H1 (cell line): ENCODE measurements at regions not wholly inside any gene's neighbourhood (a gene's known extent, or its start where the extent isn't known, plus 50 kb on each side); places are given as distances from the start of the nearest gene placed in this dataset.

ENCODE experiments used
- CTCF ChIA-PET: fragments of 300-600 bp; sonication (Branson Sonifier 250); formaldehyde crosslinking; loops from one replicate; lab custom pipeline; 2021; ENCODE audit not compliant: partially characterized antibody; lab: Charles Lee
- POLR2A ChIA-PET: fragments of 300-600 bp; sonication (Branson Sonifier 250); formaldehyde crosslinking; loops from one replicate; lab custom pipeline; 2021; ENCODE audit warnings: inconsistent platforms; ENCODE audit not compliant: partially characterized antibody; lab: Charles Lee
- DNase-seq, 2 experiments: peaks; one replicate each; pipeline versions ENCODE4 v3.0.0 to v3.0.0-alpha.2; 2010 to 2022; ENCODE audit warnings: low spot score in 2 of 2, low read depth in 1 of 2, mixed read lengths in 1 of 2
- FAIRE-seq: peaks from 2 replicates; lab custom pipeline; 2011; peaks lifted over from hg19 to GRCh38; lab: Jason Lieb, UNC
- H2AFZ ChIP-seq: 2 replicates; pipeline ENCODE4 v1.8.1; 2012; ENCODE audit warnings: low read length, inconsistent platforms
- H2AK5ac ChIP-seq: 2 replicates; pipeline ENCODE4 v1.6.1; 2013; ENCODE audit warnings: low read depth, low read length
- H2BK120ac ChIP-seq: replicated peaks from 2 replicates; pipeline ENCODE3; 2013; ENCODE audit warnings: low read depth, low read length, inconsistent platforms
- H2BK12ac ChIP-seq: 2 replicates; pipeline ENCODE4 v1.6.1; 2013; ENCODE audit warnings: low read depth, low read length
- H2BK15ac ChIP-seq: 2 replicates; pipeline ENCODE4 v1.6.1; 2013; ENCODE audit warnings: low read length
- H2BK20ac ChIP-seq: 2 replicates; pipeline ENCODE4 v1.6.1; 2013; ENCODE audit warnings: low read length
- H2BK5ac ChIP-seq: 2 replicates; pipeline ENCODE4 v1.6.1; 2013; ENCODE audit warnings: low read depth, low read length
- H3K14ac ChIP-seq: 2 replicates; pipeline ENCODE4 v1.6.1; 2013; ENCODE audit warnings: inconsistent platforms; ENCODE audit not compliant: insufficient read length
- H3K18ac ChIP-seq: 2 replicates; pipeline ENCODE4 v1.6.1; 2013; ENCODE audit warnings: low read length; ENCODE audit errors: extremely low read depth
- H3K23ac ChIP-seq: 2 replicates; pipeline ENCODE4 v1.6.1; 2013; ENCODE audit warnings: inconsistent platforms; ENCODE audit not compliant: insufficient read length
- H3K23me2 ChIP-seq: 2 replicates; pipeline ENCODE4 v1.6.1; 2013; ENCODE audit warnings: low read depth, low read length
- H3K27ac ChIP-seq: 2 replicates; pipeline ENCODE4 v1.6.1; 2011; ENCODE audit warnings: low read depth, low read length, inconsistent platforms
- H3K27me3 ChIP-seq, 4 experiments: replicated peaks in 1 of 4; 1 replicate in 1 of 4; 2 replicates in 3 of 4; pipeline versions ENCODE4 v1.6.1 to v1.8.1; 2011 to 2013; ENCODE audit warnings: low read length in 3 of 4, mild to moderate bottlenecking in 3 of 4, inconsistent platforms in 2 of 4, mixed read lengths in 2 of 4, moderate library complexity in 1 of 4; ENCODE audit not compliant: control insufficient read depth in 3 of 4, insufficient read depth in 3 of 4; ENCODE audit errors: extremely low read depth in 1 of 4
- H3K36me3 ChIP-seq, 4 experiments: 2 replicates each; pipeline versions ENCODE4 v1.6.1 to v1.8.1; 2011 to 2013; ENCODE audit warnings: mild to moderate bottlenecking in 4 of 4, low read length in 3 of 4, moderate library complexity in 2 of 4, control low read depth in 1 of 4, inconsistent platforms in 1 of 4; ENCODE audit not compliant: insufficient read depth in 4 of 4, control insufficient read depth in 2 of 4
- H3K4ac ChIP-seq: replicated peaks from 2 replicates; pipeline ENCODE3; 2013; ENCODE audit warnings: low read length, low read depth, mixed read lengths, inconsistent platforms; ENCODE audit not compliant: insufficient read length
- H3K4me1 ChIP-seq, 4 experiments: replicated peaks in 1 of 4; 1 replicate in 1 of 4; 2 replicates in 3 of 4; pipeline versions ENCODE4 v1.6.1 to v1.8.1; 2011 to 2013; ENCODE audit warnings: low read length in 3 of 4, inconsistent platforms in 2 of 4, mixed read lengths in 1 of 4; ENCODE audit not compliant: insufficient read depth in 4 of 4, control insufficient read depth in 3 of 4
- H3K4me2 ChIP-seq, 2 experiments: 2 replicates each; pipeline versions ENCODE4 v1.6.1 to v1.8.1; 2011 to 2013; ENCODE audit warnings: low read depth in 2 of 2, low read length in 2 of 2, control low read depth in 1 of 2, inconsistent platforms in 1 of 2, mild to moderate bottlenecking in 1 of 2; ENCODE audit not compliant: insufficient read depth in 1 of 2
- H3K4me3 ChIP-seq, 4 experiments: fragments of 200-600, 300-600 bp in 1 of 4; sonication (generic), shearing (Covaris generic), sonication (Bioruptor Twin) in 1 of 4; 2 replicates each; pipeline versions ENCODE4 v1.5.1 to v1.8.1; 2011 to 2016; ENCODE audit warnings: low read length in 4 of 4, low read depth in 3 of 4, control low read depth in 2 of 4, inconsistent platforms in 2 of 4, mild to moderate bottlenecking in 2 of 4, mixed read lengths in 1 of 4, moderate library complexity in 1 of 4; ENCODE audit not compliant: insufficient read depth in 2 of 4; ENCODE audit errors: extremely low read depth in 1 of 4
- H3K56ac ChIP-seq: replicated peaks from 2 replicates; pipeline ENCODE3; 2013; ENCODE audit warnings: low read depth, mild to moderate bottlenecking, mixed read lengths, low read length, inconsistent platforms; ENCODE audit not compliant: insufficient read length
- H3K79me1 ChIP-seq: 2 replicates; pipeline ENCODE4 v1.6.1; 2013; ENCODE audit warnings: low read depth, low read length, control low read depth
- H3K79me2 ChIP-seq, 2 experiments: 2 replicates each; pipeline versions ENCODE4 v1.6.1 to v1.8.1; 2012 to 2013; ENCODE audit warnings: low read length in 2 of 2, mild to moderate bottlenecking in 2 of 2, inconsistent platforms in 1 of 2; ENCODE audit not compliant: insufficient read depth in 2 of 2, control insufficient read depth in 1 of 2
- H3K9ac ChIP-seq, 4 experiments: replicated peaks in 1 of 4; 1 replicate in 1 of 4; 2 replicates in 3 of 4; pipeline versions ENCODE4 v1.6.1 to v1.8.1; 2011 to 2013; ENCODE audit warnings: low read depth in 3 of 4, low read length in 3 of 4, control low read depth in 2 of 4, mild to moderate bottlenecking in 2 of 4, moderate library complexity in 2 of 4, inconsistent platforms in 1 of 4; ENCODE audit errors: extremely low read depth in 1 of 4
- H3K9me3 ChIP-seq, 2 experiments: 2 replicates each; pipeline versions ENCODE4 v1.6.1 to v1.8.1; 2012 to 2013; ENCODE audit warnings: mild to moderate bottlenecking in 2 of 2, moderate library complexity in 2 of 2, control low read depth in 1 of 2, inconsistent platforms in 1 of 2, low read depth in 1 of 2, low read length in 1 of 2, mixed read lengths in 1 of 2; ENCODE audit not compliant: insufficient read depth in 2 of 2
- H4K20me1 ChIP-seq, 2 experiments: replicated peaks in 1 of 2; 2 replicates each; pipeline versions ENCODE3 to v1.8.1; 2011 to 2013; ENCODE audit warnings: inconsistent platforms in 2 of 2, low read length in 2 of 2, mild to moderate bottlenecking in 1 of 2; ENCODE audit not compliant: insufficient read depth in 2 of 2, control insufficient read depth in 1 of 2
- H4K5ac ChIP-seq: 2 replicates; pipeline ENCODE4 v1.6.1; 2013; ENCODE audit warnings: low read length, low read depth, mixed read lengths, inconsistent platforms; ENCODE audit not compliant: insufficient read length
- H4K8ac ChIP-seq: 2 replicates; pipeline ENCODE4 v1.8.0; 2013; ENCODE audit warnings: mild to moderate bottlenecking, moderate library complexity, low read length, inconsistent platforms; ENCODE audit not compliant: insufficient read depth; ENCODE audit errors: extremely low read depth
- H4K91ac ChIP-seq: replicated peaks from 2 replicates; pipeline ENCODE3; 2013; ENCODE audit warnings: low read length, mixed read lengths, inconsistent platforms; ENCODE audit not compliant: insufficient read length
- BRCA1 ChIP-seq: IDR thresholded peaks from 2 replicates; pipeline ENCODE4 v1.6.1; 2012; ENCODE audit warnings: low read depth, low read length, improper control_type of control experiment
- CEBPB ChIP-seq: IDR thresholded peaks from 2 replicates; pipeline ENCODE4 v1.6.1; 2012; ENCODE audit warnings: low read depth, low read length
- CREB1 ChIP-seq: IDR thresholded peaks from 2 replicates; pipeline ENCODE4 v1.6.1; 2012; ENCODE audit warnings: inconsistent platforms
- NANOG ChIP-seq: IDR thresholded peaks from 2 replicates; pipeline ENCODE4 v1.6.1; 2011; ENCODE audit warnings: low read length, low read depth, mild to moderate bottlenecking, inconsistent platforms; ENCODE audit not compliant: insufficient read depth, poor library complexity, severe bottlenecking
- NRF1 ChIP-seq: IDR thresholded peaks from 2 replicates; pipeline ENCODE4 v1.6.1; 2011; ENCODE audit warnings: mild to moderate bottlenecking, low read depth, low read length, improper control_type of control experiment
- PHF8 ChIP-seq: fragments of 200-600 bp; sonication (generic); conservative IDR thresholded peaks from 2 replicates; pipeline ENCODE4 v1.7.1; 2012; ENCODE audit warnings: low read depth, mild to moderate bottlenecking, inconsistent platforms, low read length, moderate library complexity
- RBBP5 ChIP-seq: IDR thresholded peaks from 2 replicates; pipeline ENCODE4 v1.7.1; 2012; ENCODE audit warnings: low read depth, mild to moderate bottlenecking, inconsistent platforms, low read length, moderate library complexity, borderline replicate concordance
- RFX5 ChIP-seq: IDR thresholded peaks from 2 replicates; pipeline ENCODE4 v1.6.1; 2011; ENCODE audit warnings: low read depth, low read length, improper control_type of control experiment, borderline replicate concordance
- SP1 ChIP-seq: IDR thresholded peaks from 2 replicates; pipeline ENCODE4 v1.6.1; 2011; ENCODE audit warnings: low read depth, low read length
- SRF ChIP-seq: IDR thresholded peaks from 2 replicates; pipeline ENCODE4 v1.6.1; 2011; ENCODE audit warnings: mild to moderate bottlenecking, low read depth, low read length, moderate library complexity
- TAF1 ChIP-seq: IDR thresholded peaks from 2 replicates; pipeline ENCODE4 v1.6.1; 2011; ENCODE audit warnings: mild to moderate bottlenecking, low read depth, low read length
- TAF7 ChIP-seq: optimal IDR thresholded peaks from 2 replicates; pipeline ENCODE3; 2011; ENCODE audit warnings: low read depth, mild to moderate bottlenecking, inconsistent platforms, low read length, moderate library complexity, borderline replicate concordance
- WGBS, 2 experiments: shearing (Covaris generic) in 1 of 2; methylation state at CpG; one replicate each; pipeline versions ENCODE4 v1.1.6 to v1.1.7; 2013 to 2015; ENCODE audit warnings: low lambda C conversion rate in 2 of 2, mixed read lengths in 2 of 2, inconsistent platforms in 1 of 2, low coverage in 1 of 2, missing lambda C conversion rate in 1 of 2; ENCODE audit not compliant: insufficient replicate concordance in 2 of 2, insufficient coverage in 1 of 2, insufficient read length in 1 of 2; ENCODE audit errors: extremely low coverage in 1 of 2, missing lambda C conversion rate in 1 of 2; 5-methylcytosine and 5-hydroxymethylcytosine counted together

DNA sequence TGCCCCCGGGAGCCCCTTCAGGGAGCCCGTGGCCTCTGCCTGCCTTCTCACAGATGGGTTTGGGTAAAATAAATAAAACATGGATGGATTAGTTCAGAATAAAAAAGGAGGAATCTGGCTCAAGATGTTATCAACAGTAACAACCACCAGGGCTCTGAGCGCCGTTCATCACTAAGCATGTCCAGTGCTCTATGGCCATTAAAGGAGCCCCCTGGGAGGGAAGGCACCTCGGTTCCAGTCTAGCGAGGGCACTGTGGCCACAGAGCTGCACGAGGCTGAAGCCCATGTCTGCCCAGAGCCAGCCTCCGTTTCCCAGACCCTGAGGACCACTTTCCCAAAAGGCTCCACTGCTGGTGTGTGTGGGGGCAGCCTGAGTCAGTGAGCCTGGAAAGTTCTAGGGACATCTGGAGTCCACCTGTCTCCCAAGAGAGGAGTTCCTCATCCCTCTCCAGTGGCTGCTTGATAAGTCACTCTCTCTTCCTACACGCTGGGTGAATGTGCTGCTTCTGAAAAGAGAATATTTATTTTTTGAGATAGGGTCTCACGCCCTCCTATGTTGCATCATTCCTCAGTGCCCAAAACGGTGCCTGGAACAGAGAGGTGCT is 614.6 kb downstream of the TBC1D22A start:
- H3K14ac ChIP-seq: no peak overlapping the region
- H4K8ac ChIP-seq: no peak overlapping the region
- DNase-seq: no peak
- no peak overlapping the region for H3K27ac ChIP-seq
- no peak overlapping the region for H3K4me2 ChIP-seq
- WGBS, 2 experiments: 72% methylated on average over 11 of the region's 11 CpGs; no CpG with 5 or more reads in 1 of the 2 experiments
- H3K79me1 ChIP-seq: no peaks in the 10 kb centered on the region
- no peaks in the 10 kb centered on the region for H4K20me1 ChIP-seq
- no peak overlapping the region for H3K23ac ChIP-seq
- no peak overlapping the region for H2BK15ac ChIP-seq
- TF ChIP-seq TAF1: no peak
- TF ChIP-seq NANOG: no peak
- TF ChIP-seq RFX5: no peak
- TF ChIP-seq BRCA1: no peak
- TF ChIP-seq RBBP5: no peak
- no peak for TF ChIP-seq SP1
- TF ChIP-seq PHF8: no peak
- no peak for TF ChIP-seq NRF1
- no peak for TF ChIP-seq CEBPB
- no peak for TF ChIP-seq TAF7
- no peak for TF ChIP-seq SRF
- no peak for TF ChIP-seq CREB1
- TF ChIP-seq, all 59 proteins: peak for 0
- H2AK5ac ChIP-seq: no peak overlapping the region
- H3K27me3 ChIP-seq: no peaks in the 10 kb centered on the region
- no peak overlapping the region for H3K56ac ChIP-seq
- H3K4me1 ChIP-seq: no peaks in the 10 kb centered on the region
- peaks cover 64 to 92% of the 10 kb centered on the region in 2 experiments for H3K9me3 ChIP-seq
- no peak overlapping the region for H3K18ac ChIP-seq
- no peaks in the 10 kb centered on the region for H3K36me3 ChIP-seq
- no peak overlapping the region for H2BK5ac ChIP-seq
- H4K91ac ChIP-seq: no peak overlapping the region
- no peak for FAIRE-seq
- H2BK120ac ChIP-seq: no peak overlapping the region
- H2AFZ ChIP-seq: no peak overlapping the region
- H3K4ac ChIP-seq: no peak overlapping the region
- CTCF ChIA-PET: no interaction called here
- no peaks in the 10 kb centered on the region for H3K79me2 ChIP-seq
- no peaks in the 10 kb centered on the region for H3K23me2 ChIP-seq
- no peak overlapping the region for H3K4me3 ChIP-seq
- H2BK20ac ChIP-seq: no peak overlapping the region
- no peak overlapping the region for H4K5ac ChIP-seq
- no peak overlapping the region for H3K9ac ChIP-seq
- POLR2A ChIA-PET: no interaction called here
- no peak overlapping the region for H2BK12ac ChIP-seq
